Mammary epithelial cell (primary cell): ENCODE measurements at regions not wholly inside any gene's neighbourhood (a gene's known extent, or its start where the extent isn't known, plus 50 kb on each side); places are given as distances from the start of the nearest gene placed in this dataset.

Source experiments
- EZH2 ChIP-seq: IDR thresholded peaks from 2 replicates; pipeline ENCODE4 v1.6.1; 2012; ENCODE audit warnings: low read length, inconsistent platforms, borderline replicate concordance
- TF ChIP-seq, protein P1 (sequence below), 2 donors: IDR thresholded peaks in 1 of 2; conservative IDR thresholded peaks in 1 of 2; 2 replicates each; pipeline ENCODE4 v1.5.1; 2011 to 2012; ENCODE audit warnings: inconsistent platforms in 2 of 2, low read length in 2 of 2, mild to moderate bottlenecking in 2 of 2, control low read depth in 1 of 2, low read depth in 1 of 2; ENCODE audit not compliant: insufficient read depth in 1 of 2; ENCODE audit errors: extremely low read depth in 1 of 2

DNA sequence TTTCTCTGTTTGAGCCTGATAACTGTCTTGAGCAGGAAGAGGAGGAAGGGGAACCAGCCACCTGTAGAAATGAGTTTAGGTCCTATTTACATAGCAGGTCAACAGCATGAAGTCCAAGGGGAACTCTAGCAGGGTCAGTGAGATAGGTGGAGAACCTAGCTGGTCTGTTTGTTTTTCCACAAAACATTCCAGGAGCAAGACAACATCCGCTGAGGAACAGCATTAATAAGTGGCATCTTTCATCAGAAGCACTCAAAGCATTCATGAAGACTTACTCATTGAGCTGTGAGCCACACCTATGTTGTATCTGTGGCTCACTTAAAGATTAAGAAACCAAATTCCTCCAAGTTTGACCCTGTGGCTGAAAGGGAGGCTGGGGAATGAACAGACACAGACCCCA is 115.9 kb downstream of the ACTBL2 start:
- TF ChIP-seq, protein P1, sequence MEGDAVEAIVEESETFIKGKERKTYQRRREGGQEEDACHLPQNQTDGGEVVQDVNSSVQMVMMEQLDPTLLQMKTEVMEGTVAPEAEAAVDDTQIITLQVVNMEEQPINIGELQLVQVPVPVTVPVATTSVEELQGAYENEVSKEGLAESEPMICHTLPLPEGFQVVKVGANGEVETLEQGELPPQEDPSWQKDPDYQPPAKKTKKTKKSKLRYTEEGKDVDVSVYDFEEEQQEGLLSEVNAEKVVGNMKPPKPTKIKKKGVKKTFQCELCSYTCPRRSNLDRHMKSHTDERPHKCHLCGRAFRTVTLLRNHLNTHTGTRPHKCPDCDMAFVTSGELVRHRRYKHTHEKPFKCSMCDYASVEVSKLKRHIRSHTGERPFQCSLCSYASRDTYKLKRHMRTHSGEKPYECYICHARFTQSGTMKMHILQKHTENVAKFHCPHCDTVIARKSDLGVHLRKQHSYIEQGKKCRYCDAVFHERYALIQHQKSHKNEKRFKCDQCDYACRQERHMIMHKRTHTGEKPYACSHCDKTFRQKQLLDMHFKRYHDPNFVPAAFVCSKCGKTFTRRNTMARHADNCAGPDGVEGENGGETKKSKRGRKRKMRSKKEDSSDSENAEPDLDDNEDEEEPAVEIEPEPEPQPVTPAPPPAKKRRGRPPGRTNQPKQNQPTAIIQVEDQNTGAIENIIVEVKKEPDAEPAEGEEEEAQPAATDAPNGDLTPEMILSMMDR (conservative IDR thresholded peaks at IDR 0.05 in 1 of 2, IDR thresholded peaks at IDR 0.05 in 1 of 2; ENCODE audit: extremely low read depth in 1 of 2, insufficient read depth in 1 of 2, low read depth in 1 of 2, low read length in 2 of 2) = no peak
- no peak for TF ChIP-seq EZH2
